GM21529 (cell line): ENCODE measurements at regions not wholly inside any gene's neighbourhood (a gene's known extent, or its start where the extent isn't known, plus 50 kb on each side); places are given as distances from the start of the nearest gene placed in this dataset.

Experiments
- ATAC-seq: cut with Tn5 transposase; IDR thresholded peaks from one replicate; pipeline ENCODE4 v1.9.1; 2021; ENCODE audit not compliant: unreplicated experiment

DNA sequence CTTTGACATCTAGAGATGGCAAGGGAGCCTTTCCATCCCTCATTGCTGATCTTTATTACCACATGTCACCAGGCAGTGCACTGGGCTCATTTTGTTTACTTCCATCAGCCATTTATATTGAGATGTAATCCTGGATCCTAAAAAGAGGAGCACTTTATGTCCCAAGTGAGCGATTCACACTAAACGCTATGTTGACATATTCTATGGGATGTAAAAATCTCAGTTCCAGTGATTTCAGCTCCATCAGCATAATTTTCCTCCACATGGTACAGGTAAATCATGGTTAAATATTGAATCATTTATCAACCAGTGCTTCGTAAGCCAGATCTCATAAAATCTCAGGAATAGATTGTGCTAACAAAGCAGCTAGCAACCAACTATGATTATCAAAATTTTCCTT, 634.8 kb upstream of the PLXNA2 start:
- no peak for ATAC-seq

- no peak for ATAC-seq
Measured at GRCh38 chr1:208880433-208881100, 636.4 kb upstream of the PLXNA2 start.

GRCh38 chr1:208885060-208885459, 640.9 kb upstream of the PLXNA2 start:
- no peak for ATAC-seq

DNA sequence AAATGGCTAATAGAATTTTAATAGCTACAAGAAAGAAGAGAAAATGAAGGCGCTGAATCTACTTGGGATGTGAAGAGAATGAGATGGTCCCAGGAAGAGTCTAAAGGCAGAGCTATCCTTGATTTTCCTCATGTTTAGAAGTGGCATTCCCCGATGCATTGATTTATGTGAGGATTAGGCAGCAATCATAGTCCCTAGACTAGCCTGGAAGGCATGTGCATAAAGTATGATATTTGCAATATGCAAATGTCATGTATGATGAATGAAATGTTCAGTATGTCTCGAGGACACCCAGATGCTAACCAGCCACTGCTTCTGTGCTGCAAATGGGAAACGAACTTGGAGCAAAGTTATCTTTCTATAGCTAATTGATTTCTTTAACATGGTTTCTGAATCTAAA, 641.5 kb upstream of the PLXNA2 start:
- ATAC-seq = no peak

- ATAC-seq = no peak
Measured at GRCh38 chr1:208888376-208888775, 644.2 kb upstream of the PLXNA2 start.

- no peak for ATAC-seq
Measured at GRCh38 chr1:208892147-208892546, 648.0 kb upstream of the PLXNA2 start.

GRCh38 chr1:208893251-208893650, 649.1 kb upstream of the PLXNA2 start:
- no peak for ATAC-seq

- no peak for ATAC-seq
Measured at GRCh38 chr1:208895181-208895580, 651.0 kb upstream of the PLXNA2 start.

DNA sequence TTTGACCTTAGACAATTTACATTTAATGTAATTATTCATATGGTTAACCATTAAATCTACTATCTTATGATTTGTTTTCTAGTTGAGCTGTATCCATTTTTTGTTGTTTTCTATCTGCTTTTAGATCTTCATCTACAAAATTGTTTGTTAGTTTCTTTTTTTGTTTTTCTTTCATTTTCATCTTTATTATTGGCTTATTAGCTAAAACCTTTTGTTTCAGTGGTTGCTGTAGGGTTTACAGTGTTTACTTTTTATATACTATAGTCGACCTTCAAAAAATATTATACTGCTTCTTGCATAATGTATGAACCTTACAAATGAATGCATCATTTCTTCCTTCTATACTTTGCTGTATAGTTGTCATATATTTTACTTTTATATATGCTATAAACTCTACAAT, 651.6 kb upstream of the PLXNA2 start:
- no peak for ATAC-seq

DNA sequence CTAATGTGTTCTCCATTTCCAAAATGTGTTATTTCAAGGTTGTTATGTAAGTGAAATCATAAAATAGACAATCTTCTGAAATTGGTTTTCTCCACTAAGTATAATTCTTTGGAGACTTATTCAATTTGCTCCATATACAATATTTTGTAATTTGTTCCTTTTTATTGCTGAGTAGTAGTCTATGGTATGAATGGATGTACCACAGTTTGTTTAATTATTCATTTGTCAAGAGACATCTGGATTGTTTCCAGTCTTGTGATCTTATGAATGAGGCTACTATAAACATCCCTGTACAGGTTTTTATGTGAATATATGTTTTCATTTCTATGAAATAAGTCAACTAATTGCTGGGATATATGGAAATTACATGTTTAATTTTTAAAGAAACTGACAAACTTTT, 652.6 kb upstream of the PLXNA2 start:
- no peak for ATAC-seq

- no peak for ATAC-seq
Measured at GRCh38 chr1:208899438-208899837, 655.3 kb upstream of the PLXNA2 start.

- no peak for ATAC-seq
Measured at GRCh38 chr1:208903251-208903905, 659.2 kb upstream of the PLXNA2 start.

DNA sequence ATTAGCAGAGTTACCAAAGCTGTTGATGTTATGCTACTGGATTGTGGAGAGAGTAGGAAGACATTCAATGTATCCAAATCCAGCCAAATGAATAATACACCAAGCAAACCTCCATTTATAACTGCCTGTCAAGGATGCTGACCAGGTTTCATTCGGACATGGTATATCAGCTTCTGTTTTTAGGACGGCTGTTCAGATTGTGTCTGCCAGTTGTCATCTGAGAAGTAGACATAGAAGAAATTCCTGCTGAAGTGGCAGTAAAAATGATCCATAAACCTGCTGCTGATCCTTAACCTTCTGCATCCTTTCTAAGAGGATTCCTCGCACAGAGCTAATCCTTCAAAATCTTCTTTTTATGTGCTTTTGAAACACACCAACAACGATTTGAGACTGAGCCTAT, 663.6 kb upstream of the PLXNA2 start:
- ATAC-seq = no peak

DNA sequence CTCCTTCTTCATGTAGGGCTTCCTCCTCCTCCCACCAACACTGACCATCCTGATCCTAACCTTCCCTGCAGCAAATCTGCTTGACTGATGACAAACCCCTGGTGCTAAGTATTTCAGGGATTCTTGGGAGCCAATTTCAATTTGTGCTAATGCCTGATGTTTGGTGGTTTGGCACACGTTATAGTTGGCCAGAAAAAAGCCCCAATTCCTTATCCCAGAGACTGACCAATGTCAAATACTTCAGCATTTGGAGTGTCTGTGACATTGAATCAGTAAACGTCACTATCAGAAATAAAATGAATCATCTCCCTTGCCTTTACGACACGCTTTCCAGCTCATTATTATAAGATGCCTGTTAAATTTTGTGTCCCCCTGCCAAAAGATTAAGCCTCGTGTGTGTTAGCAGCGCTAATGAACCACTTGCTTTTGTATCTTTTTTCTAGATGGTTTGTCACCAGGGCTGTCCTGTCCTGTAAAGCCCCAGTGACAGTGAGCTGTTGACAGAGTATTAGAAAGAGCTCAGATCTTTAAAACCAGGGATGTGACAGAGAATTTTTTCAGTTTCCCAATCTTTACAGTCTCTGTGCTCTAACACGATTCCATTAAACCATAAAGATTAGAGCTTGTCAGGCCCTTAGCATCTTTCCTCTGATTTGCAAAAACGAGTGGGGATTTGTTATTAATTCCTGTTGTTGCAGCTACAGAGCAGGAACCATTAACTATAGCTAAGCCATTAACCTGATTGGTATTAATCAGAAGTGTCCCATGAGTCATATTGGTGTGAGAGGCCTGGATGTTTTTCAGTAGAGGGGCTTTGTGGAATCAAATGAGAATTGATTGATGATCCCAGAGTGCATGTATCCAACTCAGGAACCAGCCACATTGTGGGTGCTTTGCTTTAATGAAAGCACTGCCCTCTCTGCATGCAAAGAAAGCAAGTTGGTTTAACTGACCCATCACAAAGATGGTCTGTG, 665.1 kb upstream of the PLXNA2 start:
- ATAC-seq = no peak

GRCh38 chr1:208910161-208910560, 666.0 kb upstream of the PLXNA2 start:
- ATAC-seq = no peak

GRCh38 chr1:208917281-208917680, 666.2 kb upstream of the CAMK1G start:
- ATAC-seq = no peak

DNA sequence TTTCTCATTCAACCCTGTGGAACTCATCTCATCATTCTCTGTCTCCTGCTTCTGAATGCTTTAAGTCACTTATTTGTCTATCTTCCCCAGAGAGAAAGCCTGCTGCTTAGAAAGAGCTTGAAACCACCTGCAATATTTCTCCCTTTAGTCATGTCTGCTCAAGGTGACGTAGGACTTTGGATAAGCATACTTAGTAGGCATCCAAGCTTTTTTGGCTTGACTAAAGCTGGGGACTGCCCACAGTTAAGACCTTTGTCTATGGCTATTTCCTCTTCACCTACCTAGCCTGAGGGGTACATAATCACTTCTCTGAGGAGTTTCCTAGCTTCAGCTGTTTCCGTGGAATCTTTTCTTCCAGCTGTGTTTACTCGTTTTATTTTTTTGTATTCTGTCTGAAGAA, 665.8 kb upstream of the CAMK1G start:
- ATAC-seq = no peak

DNA sequence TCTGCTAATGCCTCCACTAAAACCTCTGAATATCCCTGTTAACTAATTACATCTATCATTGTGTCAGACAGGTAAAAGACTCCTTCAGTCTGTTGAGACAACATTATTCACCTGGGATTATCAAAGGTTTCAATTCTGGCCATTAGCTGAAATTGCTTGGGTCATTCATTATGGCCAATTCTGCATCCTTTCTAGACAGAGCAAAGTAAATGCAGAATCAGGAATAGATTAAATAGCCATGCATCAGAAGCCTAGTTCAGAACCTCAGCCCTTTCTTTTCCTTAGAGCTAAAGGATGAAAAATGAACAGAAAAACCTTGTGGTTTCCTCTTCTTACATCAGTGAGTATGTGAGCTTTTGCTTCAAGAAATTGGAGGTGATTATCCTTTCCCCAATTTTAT, 665.4 kb upstream of the CAMK1G start:
- ATAC-seq = no peak

DNA sequence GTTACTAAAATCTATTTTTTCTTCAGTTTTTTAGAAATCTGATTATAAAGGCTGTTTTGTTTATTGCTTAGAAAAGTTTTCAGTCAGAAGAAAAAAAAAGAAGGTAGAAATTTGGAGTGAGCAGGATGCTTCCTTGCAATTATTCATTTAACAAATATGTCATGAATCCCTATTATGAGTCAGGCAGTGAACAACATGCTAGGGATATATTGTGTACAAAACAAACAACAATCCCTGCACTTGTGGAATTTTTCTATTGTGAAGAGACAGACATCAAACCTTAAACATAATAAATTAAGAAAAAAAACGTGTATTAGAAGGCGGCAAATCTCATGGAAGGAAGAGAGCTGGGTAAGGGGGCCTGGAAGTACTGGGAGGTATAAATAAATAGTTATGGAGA, 664.1 kb upstream of the CAMK1G start:
- ATAC-seq = no peak

GRCh38 chr1:208921259-208921658, 662.3 kb upstream of the CAMK1G start:
- ATAC-seq = no peak

- ATAC-seq = no peak
Measured at GRCh38 chr1:208923456-208923855, 660.1 kb upstream of the CAMK1G start.
